ENCODE measurements at regions not wholly inside any gene's neighbourhood (a gene's known extent, or its start where the extent isn't known, plus 50 kb on each side); places are given as distances from the start of the nearest gene placed in this dataset.

- peaks cover 0 to 2% of the 10 kb centered on the region in 2 experiments for H3K27me3 ChIP-seq (ENCODE audit: control insufficient read depth in 2 of 2, insufficient read depth in 2 of 2, low read length in 2 of 2)
- no peaks in the 10 kb centered on the region for H3K9me1 ChIP-seq (replicated peaks; ENCODE audit: control insufficient read depth, extremely low read depth, insufficient read depth, low read length)
- intact Hi-C loops (cut with micrococcal nuclease) = no loop called here
- no peaks in the 10 kb centered on the region for H3K9me3 ChIP-seq (replicated peaks; ENCODE audit: control insufficient read depth, insufficient read depth, low read length)
- no TSS peak for BruUV-seq (replicated peaks)
- no peak overlapping the region for H3K27ac ChIP-seq (ENCODE audit: insufficient read depth, low read depth, low read length)
- DNase-seq (ENCODE audit: low read depth, low spot score) (no peak), FAIRE-seq (no peak)
- H2AFZ ChIP-seq (ENCODE audit: low read depth, low read length) = no peak overlapping the region
- no peaks in the 10 kb centered on the region for H3K79me2 ChIP-seq (ENCODE audit: control insufficient read depth, insufficient read depth, low read length)
- ChIA-PET POLR2A (no interaction called here), CTCF (no interaction called here)
- TF ChIP-seq MYC (IDR thresholded peaks at IDR 0.05; ENCODE audit: low read depth, low read length) (no peak), EZH2 (IDR thresholded peaks at IDR 0.05; ENCODE audit: borderline replicate concordance, low read depth, low read length, severe bottlenecking) (no peak), GATA2 (IDR thresholded peaks at IDR 0.05; ENCODE audit: insufficient read depth, insufficient read length, low read depth, low read length) (no peak)
- dilution Hi-C loops (cut with MboI; ENCODE audit: extremely low pct_ligation_motif_present, low sequenced_read_pairs) = no loop called here
- no peaks in the 10 kb centered on the region for H4K20me1 ChIP-seq (replicated peaks; ENCODE audit: control insufficient read depth, extremely low read depth, insufficient read depth, low read length)
- H3K4me3 ChIP-seq (replicated peaks in 1 of 3; ENCODE audit: insufficient read depth in 1 of 3, low read depth in 1 of 3, low read length in 3 of 3) = no peak overlapping the region
- H3K9ac ChIP-seq (replicated peaks; ENCODE audit: extremely low read depth, insufficient read depth, low read length) = no peak overlapping the region
- no peaks in the 10 kb centered on the region for H3K36me3 ChIP-seq (ENCODE audit: control insufficient read depth in 2 of 2, extremely low read depth in 1 of 2, insufficient read depth in 2 of 2, low read length in 2 of 2)
- H3K4me1 ChIP-seq (ENCODE audit: control insufficient read depth, extremely low read depth, insufficient read depth, low read length) = no peaks in the 10 kb centered on the region
- H3K4me2 ChIP-seq (ENCODE audit: insufficient read depth, low read length) = no peak overlapping the region
These were observed 438.0 kb downstream of the KCNA4 start for GRCh38 chr11:29578806-29579205.

GRCh38 chr11:29564486-29564885 is 452.3 kb downstream of the KCNA4 start:
- H3K9ac ChIP-seq (replicated peaks; ENCODE audit: extremely low read depth, insufficient read depth, low read length) = no peak overlapping the region
- dilution Hi-C loops (cut with MboI; ENCODE audit: extremely low pct_ligation_motif_present, low sequenced_read_pairs) (no loop called here), intact Hi-C loops (cut with micrococcal nuclease) (no loop called here)
- no peak overlapping the region for H3K4me2 ChIP-seq (ENCODE audit: insufficient read depth, low read length)
- TF ChIP-seq GATA2 (IDR thresholded peaks at IDR 0.05; ENCODE audit: insufficient read depth, insufficient read length, low read depth, low read length) = no peak
- no peak for TF ChIP-seq POLR2A (IDR thresholded peaks at IDR 0.05; ENCODE audit: low read depth, low read length)
- no peak for TF ChIP-seq CTCF (IDR thresholded peaks at IDR 0.05; ENCODE audit: extremely low read depth in 1 of 2, insufficient read depth in 1 of 2, low read depth in 1 of 2, low read length in 2 of 2)
- TF ChIP-seq EZH2 (IDR thresholded peaks at IDR 0.05; ENCODE audit: borderline replicate concordance, low read depth, low read length, severe bottlenecking) = no peak
- no peak for TF ChIP-seq MAX (IDR thresholded peaks at IDR 0.05; ENCODE audit: insufficient read depth, insufficient read length)
- no peak for TF ChIP-seq JUN (IDR thresholded peaks at IDR 0.05; ENCODE audit: borderline replicate concordance, insufficient read depth, insufficient read length, low read depth)
- TF ChIP-seq FOS (IDR thresholded peaks at IDR 0.05; ENCODE audit: borderline replicate concordance, insufficient read depth, low read length) = no peak
- no peak for TF ChIP-seq POLR2AphosphoS5 (IDR thresholded peaks at IDR 0.05; ENCODE audit: insufficient read depth, low read depth, low read length)
- TF ChIP-seq MYC (IDR thresholded peaks at IDR 0.05; ENCODE audit: low read depth, low read length) = no peak
- H2AFZ ChIP-seq (ENCODE audit: low read depth, low read length) = no peak overlapping the region
- FAIRE-seq (no peak), DNase-seq (ENCODE audit: low read depth, low spot score) (no peak)
- H3K4me3 ChIP-seq (replicated peaks in 1 of 3; ENCODE audit: insufficient read depth in 1 of 3, low read depth in 1 of 3, low read length in 3 of 3) = no peak overlapping the region
- H4K20me1 ChIP-seq (replicated peaks; ENCODE audit: control insufficient read depth, extremely low read depth, insufficient read depth, low read length) = no peaks in the 10 kb centered on the region
- CTCF ChIA-PET = no interaction called here
- no peaks in the 10 kb centered on the region for H3K27me3 ChIP-seq (ENCODE audit: control insufficient read depth in 2 of 2, insufficient read depth in 2 of 2, low read length in 2 of 2)
- no TSS peak for BruUV-seq (replicated peaks)
- no peaks in the 10 kb centered on the region for H3K9me1 ChIP-seq (replicated peaks; ENCODE audit: control insufficient read depth, extremely low read depth, insufficient read depth, low read length)
- H3K79me2 ChIP-seq (ENCODE audit: control insufficient read depth, insufficient read depth, low read length) = no peaks in the 10 kb centered on the region
- no peaks in the 10 kb centered on the region for H3K4me1 ChIP-seq (ENCODE audit: control insufficient read depth, extremely low read depth, insufficient read depth, low read length)
- POLR2A ChIA-PET = no interaction called here
- no peaks in the 10 kb centered on the region for H3K9me3 ChIP-seq (replicated peaks; ENCODE audit: control insufficient read depth, insufficient read depth, low read length)
- no peaks in the 10 kb centered on the region for H3K36me3 ChIP-seq (ENCODE audit: control insufficient read depth in 2 of 2, extremely low read depth in 1 of 2, insufficient read depth in 2 of 2, low read length in 2 of 2)
- no peak overlapping the region for H3K27ac ChIP-seq (ENCODE audit: insufficient read depth, low read depth, low read length)
